ENCODE measurements at regions not wholly inside any gene's neighbourhood (a gene's known extent, or its start where the extent isn't known, plus 50 kb on each side); places are given as distances from the start of the nearest gene placed in this dataset.
"Not testable (repeated sequence)": the region's sequence is repeated elsewhere in the genome, so short reads cannot be mapped to it uniquely, and the experiment has no call there.

DNA sequence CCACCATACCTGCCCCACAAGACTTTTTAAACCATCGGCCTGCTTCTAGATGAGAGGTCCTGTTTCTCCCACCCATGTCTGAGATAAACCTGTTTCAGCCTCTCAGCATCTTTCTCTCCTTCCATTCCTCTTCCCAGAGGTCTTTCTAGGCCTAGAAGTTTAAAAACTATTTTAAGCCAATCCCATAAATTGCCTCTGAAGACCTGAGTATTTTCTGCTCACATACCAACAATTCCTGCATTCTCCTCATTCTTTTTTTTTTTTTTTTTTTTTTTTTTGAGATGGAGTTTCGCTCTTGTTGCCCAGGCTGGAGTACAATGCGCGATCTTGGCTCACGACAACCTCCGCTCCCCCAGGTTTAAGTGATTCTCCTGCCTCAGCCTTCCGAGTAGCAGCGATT lies 262.9 kb upstream of the AUTS2 start:
- DNase-seq (ENCODE audit: low read depth), result no peak

DNA sequence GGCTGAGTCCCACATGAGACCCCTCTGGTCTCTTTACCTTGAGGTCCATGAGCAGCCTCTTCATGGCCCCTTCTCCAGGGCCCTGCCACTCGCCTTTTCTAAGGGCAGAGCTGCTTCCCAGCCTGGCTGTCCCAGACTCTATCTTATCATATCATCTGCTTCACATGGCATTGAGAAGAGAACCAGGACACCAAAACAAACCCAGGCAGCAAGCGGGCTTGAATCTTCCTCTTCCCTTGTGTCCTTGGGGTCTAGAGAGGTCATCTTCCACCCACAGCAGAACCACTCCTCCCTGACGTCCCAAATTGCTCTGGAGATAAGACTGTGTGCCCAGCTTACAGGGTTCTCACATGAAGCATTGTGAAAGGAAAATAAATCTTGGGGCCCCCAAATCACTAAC lies 261.3 kb upstream of the AUTS2 start:
- no peak for DNase-seq (ENCODE audit: low read depth)

DNA sequence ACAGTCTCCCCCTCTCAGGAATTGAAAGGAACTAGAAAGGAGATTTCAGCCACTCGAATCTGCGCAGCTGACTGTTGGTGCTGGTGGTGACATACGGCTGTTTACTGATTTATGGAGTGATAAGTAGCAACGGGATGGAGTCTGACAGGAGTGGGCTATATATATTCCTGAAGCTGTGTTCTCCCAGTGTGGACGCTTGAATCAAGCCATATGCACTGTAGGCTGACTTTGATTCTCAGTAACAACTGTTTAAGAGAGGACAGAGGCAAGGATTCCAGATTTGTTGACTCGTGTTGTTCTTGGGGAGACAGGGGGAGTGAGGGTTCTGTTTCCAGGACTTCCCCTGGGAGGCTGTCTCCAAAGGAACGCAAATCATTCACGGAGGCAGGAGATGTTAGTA lies 260.1 kb upstream of the AUTS2 start:
- DNase-seq (ENCODE audit: low read depth), result no peak

DNA sequence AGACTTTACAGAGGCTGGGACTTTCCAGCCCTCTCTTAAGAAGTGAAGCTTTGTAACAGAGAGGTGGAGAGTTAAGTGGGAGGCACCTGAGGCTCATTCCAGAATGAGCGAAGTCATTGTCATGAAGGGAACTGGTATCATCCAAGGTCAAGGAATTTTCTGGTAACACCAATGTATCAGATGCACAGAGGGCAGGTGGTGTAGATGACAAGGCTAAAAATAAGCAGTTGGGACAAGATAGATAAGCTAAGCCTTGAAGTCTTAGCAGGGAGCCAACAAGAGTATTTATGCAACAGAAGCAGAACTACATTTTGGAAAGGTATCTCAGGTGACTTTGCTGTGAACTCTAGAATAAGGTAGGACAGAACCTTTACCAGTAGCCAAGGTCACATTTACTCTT lies 257.0 kb upstream of the AUTS2 start:
- DNase-seq (ENCODE audit: low read depth), result no peak

GRCh38 chr7:69342154-69342884 lies 256.0 kb upstream of the AUTS2 start:
- no peak for DNase-seq (ENCODE audit: low read depth)

- DNase-seq (ENCODE audit: low read depth), result no peak
Observed at GRCh38 chr7:69349291-69349690, 249.0 kb upstream of the AUTS2 start.

DNA sequence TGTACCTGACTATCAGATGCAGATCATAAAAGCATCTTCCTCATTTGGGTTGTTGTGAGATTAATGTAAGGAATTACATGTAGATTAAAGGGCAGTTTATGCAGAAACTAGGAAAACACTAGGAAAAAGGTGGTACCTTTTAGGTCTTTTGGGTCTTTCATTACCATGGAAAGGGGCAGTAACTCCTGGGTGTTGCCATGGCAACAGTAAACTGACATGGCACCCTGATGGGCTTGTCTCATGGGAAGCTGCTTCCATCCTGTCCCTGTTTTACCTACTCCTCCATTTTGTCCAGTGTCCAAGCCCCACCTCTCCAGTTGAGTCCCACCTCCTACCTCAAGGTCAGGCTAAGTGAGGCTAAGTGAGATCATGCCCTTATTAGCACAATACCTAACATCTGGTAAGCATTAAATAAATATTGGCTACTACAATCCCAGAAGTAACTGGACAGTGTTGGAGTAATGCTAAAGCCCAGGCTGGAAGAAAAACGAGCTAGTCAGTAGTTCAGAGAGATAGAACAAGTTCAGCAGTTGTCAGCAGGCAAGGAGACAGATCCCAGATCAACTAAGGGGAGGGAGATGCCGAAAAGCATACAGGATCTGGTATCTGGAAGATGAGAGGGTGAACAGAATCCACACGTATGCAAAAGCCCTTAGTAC lies 240.0 kb upstream of the AUTS2 start:
- no peak for DNase-seq (ENCODE audit: low read depth)

- no peak for DNase-seq (ENCODE audit: low read depth)
Observed at GRCh38 chr7:69359003-69359700, 239.1 kb upstream of the AUTS2 start.

DNA sequence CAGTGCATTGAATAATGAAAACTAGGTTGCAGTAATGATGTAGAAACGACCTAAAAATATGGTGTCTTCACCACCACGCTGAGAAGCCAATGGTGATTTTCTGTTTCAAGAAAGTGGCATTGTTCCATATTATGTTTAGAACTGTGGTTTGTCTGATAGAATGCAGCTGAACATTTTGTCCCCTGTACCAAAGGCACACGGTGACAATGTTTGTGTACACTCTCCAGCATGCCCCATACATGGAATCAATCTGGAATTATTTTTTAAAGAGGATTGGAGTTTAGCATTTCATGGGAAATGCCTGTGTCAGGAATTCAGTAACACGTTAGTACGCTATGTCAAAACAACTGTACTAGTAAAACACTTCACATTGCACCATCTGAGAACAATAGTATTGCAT lies 237.4 kb upstream of the AUTS2 start:
- no peak for DNase-seq (ENCODE audit: low read depth)

GRCh38 chr7:69363136-69363535 lies 235.1 kb upstream of the AUTS2 start:
- no peak for DNase-seq (ENCODE audit: low read depth)

- DNase-seq (ENCODE audit: low read depth), result no peak
Observed at GRCh38 chr7:69364813-69365643, 233.2 kb upstream of the AUTS2 start.

DNA sequence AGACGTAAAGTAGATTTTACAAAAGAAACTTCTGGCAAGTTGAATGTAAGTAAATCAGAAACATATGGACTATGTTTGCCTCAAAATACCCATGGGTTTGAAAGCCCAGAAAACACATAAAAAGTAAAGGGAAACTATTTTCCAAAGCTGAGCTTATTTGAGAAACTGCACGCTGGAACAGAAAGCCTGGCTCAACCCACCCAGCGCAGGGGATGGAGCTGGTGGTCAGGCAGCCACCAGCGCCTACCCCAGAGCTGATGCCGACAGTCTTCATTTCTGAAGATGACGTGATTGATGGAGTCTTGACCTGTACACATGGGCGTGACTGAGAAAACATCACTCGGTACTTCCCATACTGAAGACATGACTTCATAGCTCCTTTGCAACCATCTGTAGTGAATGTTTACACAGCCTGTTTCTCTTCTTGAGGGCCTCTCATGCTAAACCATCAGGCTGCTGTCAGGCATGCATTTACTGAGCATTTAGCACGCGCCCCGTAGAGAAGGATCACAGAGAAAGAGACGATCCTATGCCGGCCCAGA lies 232.6 kb upstream of the AUTS2 start:
- peak; percentile 70 for DNase-seq (ENCODE audit: low read depth)

- DNase-seq (ENCODE audit: low read depth), result no peak
Observed at GRCh38 chr7:69367780-69368179, 230.5 kb upstream of the AUTS2 start.

DNA sequence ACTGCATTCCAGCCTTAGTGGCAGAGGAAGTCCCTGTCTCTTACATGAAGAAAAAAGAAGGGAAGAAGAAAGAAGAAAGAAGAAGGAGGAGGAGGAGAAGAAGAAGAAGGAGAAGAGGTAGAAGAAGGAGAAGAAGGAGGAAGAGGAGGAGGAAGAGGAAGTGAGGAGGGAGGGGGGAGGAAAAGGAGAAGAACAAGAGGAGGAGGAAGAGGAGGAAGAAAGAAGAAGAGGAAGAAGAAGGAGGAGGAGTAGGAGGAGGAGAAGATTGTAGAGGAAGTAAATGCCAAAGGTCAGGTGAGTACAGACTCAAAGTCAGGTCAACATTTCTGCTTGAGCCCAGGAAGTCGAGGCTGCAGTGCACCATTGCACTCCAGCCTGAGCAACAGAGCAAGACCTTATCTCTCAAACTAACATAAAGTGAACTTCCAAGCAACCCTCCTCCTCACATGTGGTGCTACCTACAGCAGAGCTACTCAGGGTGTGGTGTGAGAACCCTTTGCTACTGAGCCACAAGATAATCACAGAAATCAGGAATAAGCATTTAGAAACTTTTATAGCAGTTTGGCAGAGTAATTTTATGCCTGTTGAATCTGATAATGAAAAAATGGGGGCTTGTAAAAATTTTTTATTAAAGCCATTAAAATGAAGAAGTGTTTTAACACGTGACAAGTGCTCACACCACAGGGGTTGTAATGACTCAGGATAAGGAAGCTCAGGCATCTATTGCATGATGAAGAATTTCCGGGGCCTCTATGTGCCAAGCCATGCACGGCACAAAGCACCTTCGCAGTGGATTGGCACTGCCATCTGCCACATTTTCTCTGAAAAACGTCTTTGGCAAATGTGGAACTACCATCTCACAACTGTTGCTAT lies 224.9 kb upstream of the AUTS2 start:
- DNase-seq (ENCODE audit: low read depth), result no peak

- no peak for DNase-seq (ENCODE audit: low read depth)
Observed at GRCh38 chr7:69374044-69374425, 224.2 kb upstream of the AUTS2 start.

DNA sequence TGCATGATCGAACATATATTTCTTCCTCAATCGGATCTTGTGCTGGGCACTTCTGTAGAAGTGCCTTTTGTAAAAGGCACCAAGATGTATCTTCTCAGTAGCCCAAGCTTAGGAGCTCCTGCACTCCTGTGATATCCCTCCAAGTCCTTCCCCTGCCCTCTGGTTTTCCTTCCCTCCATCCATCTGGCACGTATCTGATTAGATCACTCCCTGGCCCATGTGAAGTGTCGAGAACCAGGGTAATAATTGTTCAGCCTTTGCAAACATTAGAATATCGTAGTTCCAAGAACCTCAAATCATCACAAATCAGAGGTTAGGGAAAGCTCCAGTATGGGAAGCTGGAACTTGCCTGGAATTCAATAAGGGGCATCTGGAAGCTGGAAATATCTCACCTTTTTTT lies 221.1 kb upstream of the AUTS2 start:
- no peak for DNase-seq (ENCODE audit: low read depth)

DNA sequence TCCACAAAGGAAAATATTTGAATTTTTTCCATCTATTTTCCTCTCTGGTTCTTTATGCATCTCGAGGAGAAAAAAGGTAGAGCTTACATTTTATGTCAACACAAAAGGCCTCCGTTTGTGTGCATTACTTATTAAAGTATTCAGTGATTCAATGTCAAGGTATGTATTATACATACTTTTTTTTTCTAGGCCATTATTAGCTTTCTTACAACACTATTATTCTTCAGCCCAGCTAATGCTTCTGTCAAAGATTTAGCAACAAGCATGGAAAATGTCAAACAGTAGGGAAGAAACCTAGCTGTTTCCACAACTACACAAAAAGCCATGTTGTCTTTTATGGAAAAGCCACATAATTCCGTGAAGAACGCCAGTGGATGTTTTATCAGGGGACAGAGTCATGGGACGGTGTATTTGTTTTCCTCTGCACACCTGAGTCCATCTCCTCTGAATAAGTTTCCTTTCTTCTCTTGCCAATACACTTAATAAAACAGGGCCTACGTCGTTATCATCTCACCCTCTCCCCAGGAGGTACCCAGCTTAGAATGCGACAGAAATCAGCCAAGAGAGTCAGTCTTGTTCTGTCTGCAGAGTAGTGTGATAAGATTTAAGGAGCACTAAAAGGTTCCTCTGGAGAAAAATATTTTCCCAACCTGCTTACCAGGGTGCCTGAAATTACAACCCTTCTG lies 209.7 kb upstream of the AUTS2 start:
- DNase-seq (ENCODE audit: low read depth), result no peak

DNA sequence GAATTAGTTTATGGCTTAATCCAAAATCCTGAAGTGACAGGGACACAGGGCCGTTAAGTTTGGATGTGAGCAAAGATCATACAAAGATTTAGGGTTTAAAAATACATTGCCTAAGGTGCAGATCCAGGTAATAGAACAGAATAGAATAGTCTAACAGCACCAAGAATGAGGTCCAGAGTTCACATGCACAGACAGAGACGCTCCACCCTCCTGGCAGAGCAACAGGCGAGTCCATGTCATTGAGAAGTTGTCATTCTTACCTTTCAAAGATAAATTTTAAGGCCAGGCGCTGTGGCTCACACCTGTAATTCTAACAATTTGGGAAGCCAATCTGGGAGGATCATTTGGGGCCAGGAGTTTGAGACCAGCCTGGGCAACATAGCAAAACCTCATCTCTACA lies 209.1 kb upstream of the AUTS2 start:
- no peak for DNase-seq (ENCODE audit: low read depth)

DNA sequence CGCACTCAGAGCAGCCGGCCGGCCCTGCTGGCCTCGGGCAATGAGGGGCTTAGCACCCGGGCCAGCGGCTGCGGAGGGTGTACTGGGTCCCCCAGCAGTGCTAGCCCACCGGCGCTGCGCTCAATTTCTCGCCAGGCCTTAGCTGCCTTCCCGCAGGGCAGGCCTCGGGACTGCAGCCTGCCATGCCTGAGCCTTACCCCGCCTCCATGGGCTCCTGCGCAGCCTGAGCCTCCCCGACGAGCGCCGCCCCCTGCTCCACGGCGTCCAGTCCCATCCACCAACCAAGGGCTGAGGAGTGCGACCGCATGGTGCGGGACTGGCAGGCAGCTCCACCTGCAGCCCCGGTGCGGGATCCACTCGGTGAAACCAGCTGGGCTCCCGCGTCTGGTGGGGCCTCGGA lies 204.4 kb upstream of the AUTS2 start:
- DNase-seq (ENCODE audit: low read depth), result not testable (repeated sequence)

DNA sequence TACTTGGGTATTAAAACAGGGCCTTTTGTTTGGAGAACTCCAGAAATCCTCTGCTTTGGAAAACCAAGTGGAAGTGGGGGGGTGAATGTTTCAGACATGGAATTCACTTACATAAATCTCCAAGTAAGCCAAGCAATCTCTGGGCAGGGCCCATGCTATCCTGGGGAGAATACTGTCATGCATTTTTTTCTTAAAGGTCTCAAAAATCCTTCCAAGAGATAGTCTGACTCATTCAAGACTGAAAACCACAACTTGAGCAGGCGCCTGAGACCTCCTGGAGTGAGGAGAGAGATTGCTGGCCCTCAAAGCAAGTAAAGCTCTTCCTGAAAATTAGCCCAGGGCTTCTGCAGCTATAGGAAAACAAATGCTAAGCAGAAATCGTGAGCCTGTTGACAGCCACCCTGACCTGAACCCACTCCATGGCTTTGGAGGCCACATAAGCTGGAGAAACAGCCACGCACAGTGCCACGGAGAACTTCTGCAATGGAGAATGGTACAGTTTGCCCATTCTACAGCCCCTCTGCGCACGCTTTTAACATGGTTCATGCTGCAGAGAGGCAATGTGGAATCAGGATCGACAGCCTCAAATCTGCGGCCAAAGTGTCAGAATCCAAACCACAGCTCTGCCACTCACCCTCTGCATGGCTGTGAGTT lies 203.1 kb upstream of the AUTS2 start:
- DNase-seq (ENCODE audit: low read depth), result peak; percentile 76

All from fibroblast of the conjunctiva (primary cell).